T-helper 2 cell (primary cell): ENCODE measurements at regions not wholly inside any gene's neighbourhood (a gene's known extent, or its start where the extent isn't known, plus 50 kb on each side); places are given as distances from the start of the nearest gene placed in this dataset.

Source experiments
- DNase-seq, 5 experiments: peaks; one replicate each; pipeline versions ENCODE4 v3.0.0 to v3.0.0-alpha.2; 2012 to 2022

DNA sequence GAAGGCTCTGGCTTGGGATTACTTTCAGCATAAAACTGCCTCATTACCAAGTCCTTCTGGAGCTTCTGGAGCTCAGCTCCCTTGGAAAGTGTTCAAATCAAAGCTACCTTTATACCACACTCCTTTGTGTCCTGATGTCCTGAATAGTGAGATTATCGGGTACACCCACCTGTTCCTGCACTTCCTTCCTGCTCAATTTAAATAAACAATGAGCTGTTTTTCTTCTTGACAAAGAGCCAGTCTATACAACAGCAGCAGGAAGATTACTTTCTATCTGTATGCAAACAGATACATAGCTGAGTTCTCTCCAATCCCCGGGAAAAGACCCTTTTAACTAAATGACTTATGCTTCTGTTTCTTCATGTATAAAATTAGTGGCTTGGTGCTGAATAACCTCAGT is 258.0 kb upstream of the FMN2 start:
- DNase-seq = no peak

DNA sequence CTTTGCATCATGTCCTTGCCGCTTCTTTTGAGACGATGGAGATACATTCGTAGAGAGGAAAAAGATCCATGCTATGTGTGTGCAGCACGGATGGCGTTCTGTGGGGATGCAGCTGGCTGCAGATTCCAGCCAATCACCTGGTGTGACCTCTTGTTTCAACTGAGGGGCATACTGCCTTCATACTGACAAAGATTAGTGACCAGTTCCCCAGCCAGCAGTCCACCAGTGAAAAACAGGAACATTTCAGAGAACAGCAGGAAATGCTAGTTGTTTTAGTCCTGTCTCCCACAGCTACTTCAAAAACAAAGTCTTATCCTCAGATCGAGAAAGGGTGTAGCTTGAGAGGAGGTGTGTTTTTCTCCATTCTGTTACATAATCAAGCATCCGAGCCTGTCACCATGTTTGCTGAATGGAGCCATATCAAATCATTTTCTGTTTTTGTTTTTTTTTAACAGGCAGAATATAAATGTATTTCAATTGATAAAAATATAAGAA is 255.7 kb upstream of the FMN2 start:
- DNase-seq = no peak

DNA sequence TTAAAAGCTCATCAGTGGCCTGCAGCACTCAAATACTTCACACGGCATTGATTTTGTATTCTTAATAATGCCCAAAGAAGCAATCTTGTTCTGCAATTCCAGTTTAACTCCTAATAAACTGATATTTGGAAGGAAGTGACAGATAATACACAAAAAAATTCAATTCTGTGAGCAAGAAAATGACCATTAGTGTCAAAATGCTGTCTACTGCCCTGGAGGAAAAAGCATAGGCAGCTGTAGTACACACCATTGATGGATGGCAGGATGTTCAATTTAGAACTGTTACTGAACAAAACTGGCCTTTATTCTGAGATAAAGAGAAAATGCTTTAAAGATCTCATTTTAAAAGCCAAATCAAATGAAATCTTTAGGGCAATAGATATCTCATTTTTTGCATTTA is 251.3 kb upstream of the FMN2 start:
- no peak for DNase-seq

DNA sequence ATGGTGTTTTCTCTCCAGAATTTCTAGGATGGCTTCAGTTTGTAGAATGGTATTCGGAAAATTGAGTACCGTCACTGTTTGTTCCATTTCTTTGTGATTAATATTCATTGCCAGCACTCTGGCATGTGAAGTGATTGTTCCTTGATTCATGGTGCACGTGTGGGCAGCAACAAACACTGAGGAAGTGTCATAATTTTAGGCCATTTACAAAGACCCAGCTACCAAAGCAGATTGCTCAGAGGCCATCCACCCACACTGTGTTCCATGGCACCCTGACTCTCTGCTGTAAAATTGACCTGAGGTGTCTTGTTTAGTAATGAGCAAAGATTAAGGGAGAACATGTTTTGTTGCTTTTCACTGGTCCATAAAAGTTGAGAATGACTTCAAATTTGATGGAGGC is 250.9 kb upstream of the FMN2 start:
- no peak for DNase-seq

DNA sequence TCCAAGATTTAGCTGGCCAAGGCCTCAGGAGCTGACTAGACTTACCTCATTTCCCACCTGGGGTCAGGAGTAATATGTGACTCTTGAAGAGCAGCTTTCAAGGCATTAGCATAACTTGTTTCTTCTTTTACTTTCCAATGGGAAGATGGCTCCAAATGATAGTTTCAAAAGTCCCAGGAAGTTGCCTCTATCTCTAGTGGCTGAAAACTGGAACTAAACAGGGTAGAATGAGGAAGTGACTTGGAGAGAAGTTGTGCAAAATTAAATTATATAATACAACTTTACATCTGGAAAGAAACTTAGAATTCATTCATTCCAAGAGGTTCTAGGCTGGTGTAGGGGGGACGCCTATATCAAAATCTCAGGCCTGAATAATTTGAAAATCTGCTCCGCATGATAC is 250.1 kb upstream of the FMN2 start:
- no peak for DNase-seq

DNA sequence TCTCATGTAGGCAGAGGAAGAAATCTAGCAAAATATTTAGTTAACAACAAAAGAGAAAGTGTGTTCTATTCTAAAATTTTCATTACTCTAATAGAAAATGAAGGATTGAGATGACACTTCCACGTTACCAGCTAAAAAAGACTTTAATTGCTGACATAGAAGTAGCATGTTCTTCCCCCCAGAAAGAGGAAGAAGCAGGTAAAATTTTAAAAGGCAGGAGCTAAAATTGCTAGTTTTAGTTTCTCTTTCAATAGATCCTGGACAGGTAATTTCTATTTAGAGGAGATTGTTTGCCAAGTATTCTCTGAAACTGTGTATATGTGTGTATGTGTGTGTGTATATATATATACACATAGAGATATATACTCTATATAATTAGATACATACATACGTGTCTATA is 248.1 kb upstream of the FMN2 start:
- no peak for DNase-seq

DNA sequence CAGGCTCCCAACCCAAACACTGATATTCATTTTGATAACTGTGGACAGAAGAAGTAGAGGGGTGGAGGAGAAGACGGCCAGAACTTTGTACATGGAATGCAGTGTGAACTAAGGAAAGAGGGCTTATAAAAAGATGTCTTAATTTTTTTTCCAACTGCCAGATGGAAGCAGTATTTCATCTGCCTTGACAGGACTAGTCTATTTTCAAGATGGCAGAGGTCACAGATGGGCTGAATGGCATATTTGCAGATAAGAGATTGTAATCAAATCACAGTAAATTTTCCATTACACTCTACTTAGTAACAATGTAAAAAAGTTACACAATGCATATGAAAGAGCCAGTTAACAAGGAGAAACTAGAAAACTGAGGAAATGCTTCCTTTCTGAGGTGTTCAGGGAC is 246.8 kb upstream of the FMN2 start:
- no peak for DNase-seq

DNA sequence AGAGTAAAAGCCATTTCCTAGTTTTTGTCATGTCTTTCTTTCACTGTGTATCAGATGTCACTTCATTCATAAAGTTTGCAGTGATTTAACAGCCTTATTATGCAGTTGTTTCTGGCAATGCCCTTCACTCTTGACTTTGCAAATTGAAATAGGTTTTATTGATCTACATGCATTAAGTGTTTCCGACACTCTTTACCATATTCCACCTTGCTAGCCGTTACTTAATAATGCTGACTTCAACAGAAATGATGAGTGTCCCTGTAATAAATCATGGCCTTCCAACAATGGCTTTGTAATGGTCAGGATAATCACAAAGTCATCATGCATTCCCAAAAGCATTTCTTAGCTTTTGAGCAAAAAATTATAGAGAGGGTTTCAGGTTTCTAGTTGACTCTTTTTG is 236.8 kb upstream of the FMN2 start:
- no peak for DNase-seq

DNA sequence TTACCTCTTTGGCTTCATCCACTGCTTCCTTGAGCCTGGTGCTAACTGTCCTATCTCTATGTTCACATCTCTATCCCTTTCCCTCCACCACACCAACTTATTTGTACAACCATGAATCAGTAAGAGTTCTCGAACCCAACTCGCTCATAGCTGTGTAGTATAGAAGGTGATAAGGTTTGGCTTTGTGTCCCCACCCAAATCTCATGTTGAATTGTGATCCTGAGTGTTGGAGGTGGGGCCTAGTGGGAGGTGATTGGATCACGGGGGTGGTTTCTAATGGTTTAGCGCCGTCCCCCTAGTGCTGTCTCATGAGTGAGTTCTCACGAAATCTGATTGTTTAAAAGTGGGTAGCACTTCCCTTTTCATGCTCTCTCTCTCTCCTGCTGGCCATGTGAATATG is 235.6 kb upstream of the FMN2 start:
- no peak for DNase-seq

DNA sequence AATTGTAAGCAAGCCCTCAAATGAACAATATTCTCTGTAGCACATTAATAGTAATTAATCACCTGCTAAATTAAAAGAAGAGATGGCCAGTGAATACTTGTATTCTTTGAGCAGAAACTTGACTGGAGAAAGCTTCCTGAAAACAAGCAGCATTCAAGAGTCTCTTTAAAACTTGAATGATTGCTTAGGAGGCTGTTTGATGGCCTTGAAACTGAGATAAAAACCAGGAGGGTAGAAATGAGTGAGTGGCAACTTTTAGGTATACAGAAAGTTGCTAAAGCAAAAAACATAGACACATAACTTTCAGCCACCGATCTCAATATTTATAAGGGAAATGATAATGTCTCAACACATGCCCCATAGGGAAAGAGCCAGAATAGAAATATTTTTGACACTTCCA is 234.8 kb upstream of the FMN2 start:
- DNase-seq = no peak

DNA sequence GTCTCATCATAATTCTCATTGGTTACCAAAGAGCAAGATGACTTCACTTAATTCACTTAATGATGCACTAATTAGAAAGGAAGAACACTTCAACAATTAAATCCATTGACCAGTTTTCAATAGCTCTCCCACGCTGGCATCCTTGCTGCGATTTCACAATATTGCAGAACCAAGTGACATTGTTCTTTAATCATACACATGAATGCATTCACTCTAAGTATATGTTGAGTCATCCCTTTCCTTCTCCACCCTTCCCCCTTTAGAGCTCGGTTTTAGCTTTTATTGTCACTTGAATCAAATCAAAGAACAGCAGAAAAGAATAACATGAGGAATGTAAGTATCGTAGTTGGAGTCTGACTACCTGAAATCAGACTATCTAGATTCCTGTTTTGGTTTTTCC is 233.6 kb upstream of the FMN2 start:
- DNase-seq = no peak

DNA sequence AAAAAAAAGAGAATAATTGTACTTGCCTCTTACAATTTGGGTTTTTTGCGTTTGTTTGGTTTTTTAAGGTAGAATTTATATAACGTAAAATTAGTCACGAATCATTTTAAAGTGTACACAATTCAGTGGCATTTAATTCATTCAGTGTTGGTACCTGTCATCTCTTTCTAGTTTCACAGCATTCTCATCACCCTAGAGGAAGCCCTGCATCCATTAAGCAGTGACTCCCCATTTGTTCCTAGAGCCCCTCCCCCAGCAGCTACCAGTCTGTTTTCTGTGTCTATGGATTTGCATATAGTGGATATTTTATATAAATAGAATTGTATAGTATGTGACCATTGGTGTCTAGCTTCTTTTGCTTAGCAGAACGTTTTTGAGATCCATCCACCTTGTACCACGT is 233.2 kb upstream of the FMN2 start:
- DNase-seq = no peak

DNA sequence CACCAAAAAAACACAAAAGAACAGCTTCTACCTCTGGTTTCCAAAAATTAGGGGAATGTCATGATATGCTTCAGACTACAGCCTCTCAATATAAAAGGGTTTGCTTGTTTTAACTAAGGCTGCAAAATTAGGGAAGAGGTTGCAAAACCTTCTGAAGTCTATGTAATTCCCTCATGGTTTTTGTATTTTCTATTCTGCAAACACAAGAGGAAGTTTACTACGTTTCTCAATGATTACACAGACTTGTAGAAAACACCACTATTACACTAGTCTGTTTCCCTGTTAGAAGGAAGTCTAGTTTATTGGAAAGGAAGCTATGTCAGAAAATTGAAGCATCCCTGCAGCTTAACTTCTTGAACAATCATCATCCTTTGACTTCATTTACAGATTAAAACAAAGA is 229.7 kb upstream of the FMN2 start:
- DNase-seq = no peak

DNA sequence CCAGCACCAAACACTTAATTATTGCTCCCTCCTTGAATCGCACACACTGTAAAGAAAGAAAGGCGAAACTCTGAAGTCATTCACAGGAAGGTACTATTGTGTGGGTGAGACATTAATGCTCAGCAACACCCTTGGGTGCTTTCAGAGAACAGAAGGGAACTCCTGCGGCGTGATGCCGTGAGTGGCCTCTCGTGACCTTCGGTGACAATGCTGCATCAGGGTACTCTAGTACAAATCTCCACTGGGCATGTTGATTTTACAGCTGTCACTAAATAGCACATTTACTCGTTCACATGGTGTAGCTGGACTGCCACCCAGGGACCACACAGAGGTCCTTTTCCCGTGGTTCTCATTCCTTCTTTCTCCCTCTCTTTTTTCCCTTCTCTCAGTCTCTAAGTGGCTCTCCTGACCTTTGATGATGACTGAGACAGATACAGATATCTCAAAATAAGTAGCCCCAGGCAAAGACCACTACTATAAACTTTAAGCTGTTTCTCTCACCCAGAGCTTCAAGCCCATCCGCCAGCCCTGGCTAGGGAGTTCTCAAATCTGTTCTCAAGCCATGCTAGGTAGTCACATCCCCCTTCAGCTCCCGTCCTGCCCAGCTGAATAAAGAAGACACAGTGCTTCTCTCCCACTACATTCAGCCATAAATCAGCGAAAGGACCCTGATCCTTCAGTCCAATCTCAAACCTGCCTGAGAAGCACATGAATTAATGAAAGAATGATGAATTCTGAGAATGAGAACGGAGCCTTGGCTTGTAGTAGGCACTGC is 223.4 kb upstream of the FMN2 start:
- no peak for DNase-seq

DNA sequence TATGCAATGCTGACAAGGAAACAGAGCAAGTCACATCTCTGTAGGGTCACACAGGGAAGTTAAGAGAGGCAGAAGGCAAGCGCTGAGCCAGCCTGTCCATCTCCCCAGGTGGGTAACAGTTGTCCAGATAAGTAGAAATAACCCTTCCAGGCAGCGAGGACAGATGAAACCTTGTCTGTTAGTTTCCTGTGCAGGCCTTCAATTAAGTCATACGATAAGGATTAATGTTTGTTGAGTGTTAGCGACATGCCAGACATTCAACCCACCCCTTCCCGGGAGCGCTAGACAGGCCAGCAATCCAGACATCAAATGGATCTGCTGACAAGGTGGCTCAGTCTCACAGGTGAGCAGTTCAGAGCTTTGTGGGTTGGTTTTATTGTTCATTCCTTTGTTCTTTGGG is 221.5 kb upstream of the FMN2 start:
- DNase-seq = no peak

DNA sequence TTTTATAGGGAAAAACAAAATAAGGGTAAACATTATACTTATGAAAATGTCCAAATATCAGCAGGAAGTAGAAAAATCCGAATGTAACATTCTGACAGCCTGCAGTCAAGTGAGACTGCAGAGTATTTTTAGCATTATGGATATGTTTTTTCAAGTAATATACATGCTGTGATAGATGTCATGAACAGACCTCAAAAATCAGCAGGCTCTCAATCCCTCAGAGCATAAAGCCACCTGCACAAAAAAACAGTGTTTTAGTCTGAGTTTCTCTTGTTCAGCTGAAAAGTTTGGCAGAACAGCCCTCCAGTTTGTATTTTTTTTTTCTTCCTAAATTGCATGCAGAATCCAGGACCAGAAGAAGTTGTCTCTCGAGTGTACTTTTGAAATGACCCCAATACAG is 219.1 kb upstream of the FMN2 start:
- no peak for DNase-seq

DNA sequence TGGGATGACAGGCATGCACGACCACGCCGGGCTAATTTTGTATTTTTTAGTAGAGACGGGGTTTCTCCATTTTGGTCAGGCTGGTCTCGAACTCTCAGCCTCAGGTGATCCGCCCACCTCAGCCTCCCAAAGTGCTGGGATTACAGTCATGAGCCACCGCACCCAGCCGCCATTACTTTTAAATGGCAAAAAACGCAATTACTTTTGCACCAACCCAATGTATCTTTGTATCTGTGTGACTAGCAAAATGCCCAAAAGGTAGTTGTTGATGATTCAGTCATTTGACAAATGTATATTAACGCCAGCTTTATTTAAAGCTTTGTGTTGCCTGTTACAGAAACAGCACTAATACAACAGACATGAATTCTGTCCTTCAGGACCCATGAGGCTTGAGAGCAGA is 216.9 kb upstream of the FMN2 start:
- DNase-seq = no peak

DNA sequence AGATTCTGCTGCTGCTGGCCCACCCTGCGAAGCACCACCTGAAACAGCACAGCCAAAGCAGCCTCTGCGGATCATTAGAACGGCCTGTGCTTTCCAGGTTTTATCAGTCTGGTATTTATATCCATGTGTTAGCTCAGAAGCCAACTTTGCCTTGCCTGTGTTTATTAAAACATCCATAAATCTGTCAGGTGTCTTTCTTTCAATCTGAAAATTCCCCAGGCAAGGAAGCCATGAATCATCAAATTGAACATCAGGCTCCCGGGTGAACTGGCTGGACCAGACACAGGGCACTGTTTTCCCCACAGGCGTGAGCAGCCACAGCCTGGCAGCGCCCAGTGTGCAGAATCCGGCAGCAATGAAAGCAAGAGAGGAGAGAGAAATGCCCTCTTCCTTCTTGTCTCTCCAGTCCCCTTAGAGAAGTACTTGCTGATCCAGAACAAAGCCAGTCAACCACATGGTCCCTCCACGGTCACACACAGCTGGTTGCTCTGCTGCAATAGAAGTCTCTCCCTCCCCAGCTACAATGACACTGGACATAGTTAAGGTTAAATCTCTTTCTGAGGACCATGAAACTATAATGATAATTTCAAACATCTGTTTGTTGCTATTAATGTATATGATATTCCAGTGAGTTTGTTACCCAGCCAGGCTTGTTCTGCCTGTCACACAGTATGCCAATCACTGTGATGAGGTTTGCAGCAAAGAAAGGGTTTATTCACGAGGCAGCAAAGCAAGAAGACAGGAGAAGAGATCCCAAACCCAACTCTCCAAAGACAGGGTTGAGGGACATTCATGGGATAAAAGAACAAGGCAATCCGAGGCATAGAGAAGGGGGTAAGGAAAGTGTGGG is 212.1 kb upstream of the FMN2 start:
- DNase-seq = no peak

DNA sequence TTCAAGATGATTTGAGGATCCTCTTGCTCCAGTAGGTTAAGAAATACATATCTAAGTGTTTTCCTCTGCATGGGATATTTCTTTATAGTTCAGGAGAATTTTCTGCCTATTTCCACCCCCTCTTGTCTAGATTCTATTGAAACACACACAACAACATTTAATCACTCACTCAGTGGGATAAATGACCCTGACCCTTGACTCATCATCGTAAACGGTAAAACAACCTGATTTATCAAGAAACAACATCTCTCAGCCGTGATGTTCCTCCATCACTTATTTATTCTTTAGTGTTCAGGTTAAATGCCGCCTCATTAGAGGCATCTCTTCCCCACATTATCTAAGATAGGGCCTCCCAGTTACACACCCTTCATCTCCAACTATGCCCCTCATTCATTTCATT is 208.7 kb upstream of the FMN2 start:
- DNase-seq = no peak

DNA sequence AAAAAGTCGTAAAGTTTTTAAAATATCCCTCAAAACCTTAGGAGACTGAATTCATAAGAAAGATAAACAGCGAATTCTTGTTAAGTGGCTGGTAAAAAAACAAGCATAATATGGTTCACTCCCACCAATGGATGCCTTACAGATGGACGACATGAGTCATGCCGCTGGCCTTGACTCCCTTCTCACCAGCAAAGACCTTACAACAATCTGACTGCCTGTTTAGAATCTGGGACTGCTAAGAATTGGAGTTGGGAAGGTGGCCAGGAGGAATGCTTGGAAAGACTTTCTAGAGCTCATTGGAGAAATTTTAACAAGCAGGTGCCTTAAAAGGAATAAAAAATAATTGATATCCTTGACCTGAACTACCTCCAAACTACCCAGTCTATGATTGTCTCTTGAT is 206.9 kb upstream of the FMN2 start:
- DNase-seq = no peak

DNA sequence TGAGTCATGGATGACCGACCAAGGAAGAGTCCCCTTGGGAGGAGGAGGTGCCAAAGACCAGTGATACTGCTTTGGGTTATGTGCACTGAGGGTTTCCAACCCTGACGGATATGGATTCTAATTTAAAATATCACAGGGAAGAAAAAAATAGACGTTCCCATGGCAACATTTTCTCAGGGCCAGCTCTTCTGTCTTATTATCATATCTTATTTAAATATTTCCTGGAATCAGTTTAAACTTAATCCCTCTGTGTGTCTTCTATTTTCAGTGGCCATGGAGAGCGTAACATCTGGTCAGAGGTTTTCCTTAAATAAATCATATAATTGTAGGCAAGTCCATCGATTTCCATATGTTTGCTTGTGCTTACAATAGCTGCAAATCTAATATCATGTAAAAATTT is 205.4 kb upstream of the FMN2 start:
- no peak for DNase-seq

DNA sequence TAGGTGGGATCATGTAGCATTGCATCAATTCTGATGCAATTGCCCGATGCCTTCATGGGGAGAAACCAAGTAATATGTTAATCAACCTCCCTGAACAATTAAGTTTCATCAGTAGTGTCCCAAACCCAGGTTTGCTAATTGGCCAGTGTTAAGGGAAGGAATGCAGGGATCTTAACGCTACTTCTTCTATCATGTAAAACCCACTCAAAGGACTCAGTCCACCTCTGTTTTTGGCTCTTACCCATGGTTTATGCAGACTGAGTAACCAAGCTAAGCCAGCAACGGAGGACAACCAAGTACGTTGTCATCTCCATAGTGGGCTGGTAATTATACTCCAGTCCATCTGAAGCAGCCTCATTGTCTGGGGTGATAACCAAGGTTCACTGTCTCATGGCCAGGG is 203.0 kb upstream of the FMN2 start:
- DNase-seq = no peak

DNA sequence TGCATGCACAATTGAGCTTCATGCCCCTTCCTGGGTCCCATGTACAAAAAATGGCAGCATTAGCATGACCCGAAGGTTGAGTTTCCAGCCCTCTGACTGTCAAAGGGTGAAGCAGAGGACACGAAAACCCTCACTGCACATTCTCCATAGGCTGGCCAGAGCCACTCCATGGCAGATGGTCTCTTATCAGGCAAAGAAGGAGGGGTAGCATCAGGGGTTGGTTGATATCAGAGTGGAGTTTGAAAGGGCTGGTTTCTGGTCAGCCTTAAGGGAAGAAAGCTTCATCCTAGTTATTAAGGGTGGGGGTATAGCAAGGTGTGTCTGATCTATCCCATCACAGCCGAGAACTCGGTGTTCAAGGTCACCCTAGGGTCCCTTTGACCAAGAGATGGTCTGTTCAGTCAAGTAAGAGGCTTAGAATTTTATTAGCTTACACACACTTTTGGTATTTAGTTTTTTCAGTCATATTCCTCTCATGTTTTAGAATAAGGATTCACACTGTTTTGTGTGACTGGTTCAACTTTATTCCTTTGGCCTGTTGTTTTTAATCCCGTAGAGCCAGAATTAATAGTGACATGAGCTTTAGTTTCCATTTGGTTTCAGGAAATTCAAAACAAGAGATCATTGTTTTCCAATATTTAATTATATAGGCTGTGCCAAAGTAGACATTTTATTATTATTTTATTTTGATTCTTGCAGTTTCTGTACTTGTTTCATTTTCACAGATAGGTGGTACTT is 199.9 kb upstream of the FMN2 start:
- no peak for DNase-seq

DNA sequence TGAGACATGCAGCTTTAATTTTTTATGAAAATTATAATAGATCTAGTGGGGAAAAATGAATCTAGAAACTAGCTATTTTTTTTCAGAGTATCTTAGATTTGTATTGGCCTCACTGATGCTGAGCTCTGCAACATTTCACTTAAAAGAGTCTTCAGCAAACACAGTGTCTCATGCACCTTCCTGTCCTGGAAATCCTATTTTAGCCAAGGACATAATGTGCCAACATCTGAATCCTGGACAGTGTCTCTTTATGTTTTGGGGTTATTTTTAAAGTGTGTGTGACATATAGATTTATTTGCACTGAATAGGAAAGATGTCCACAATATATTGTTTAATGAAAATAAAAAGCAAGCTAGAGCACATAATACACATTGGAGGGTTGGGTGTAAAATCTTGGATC is 199.1 kb upstream of the FMN2 start:
- no peak for DNase-seq
